CD4-positive, alpha-beta T cell treated with Interleukin-4 for 1 hour (primary cell): ENCODE measurements at regions not wholly inside any gene's neighbourhood (a gene's known extent, or its start where the extent isn't known, plus 50 kb on each side); places are given as distances from the start of the nearest gene placed in this dataset.
"Not testable (repeated sequence)": the region's sequence is repeated elsewhere in the genome, so short reads cannot be mapped to it uniquely, and the experiment has no call there.

ENCODE experiments used
- DNase-seq, 2 donors: peaks; one replicate each; pipeline ENCODE4 v3.0.0-alpha.2; 2020 to 2022

- DNase-seq = no peak
Measured at GRCh38 chr5:72587661-72588308, 80.6 kb upstream of the ZNF366 start.

- no peak for DNase-seq
Measured at GRCh38 chr5:72586788-72587530, 79.7 kb upstream of the ZNF366 start.

GRCh38 chr5:72584466-72584865 lies 77.3 kb upstream of the ZNF366 start:
- no peak for DNase-seq

GRCh38 chr5:72579290-72579689 lies 72.1 kb upstream of the ZNF366 start:
- not testable (repeated sequence) for DNase-seq

- no peak for DNase-seq
Measured at GRCh38 chr5:72572236-72572765, 65.1 kb upstream of the ZNF366 start.

GRCh38 chr5:72569408-72569944 lies 62.3 kb upstream of the ZNF366 start:
- DNase-seq = no peak

GRCh38 chr5:72566746-72567145 lies 59.5 kb upstream of the ZNF366 start:
- no peak for DNase-seq

- no peak for DNase-seq
Measured at GRCh38 chr5:72565513-72566289, 58.5 kb upstream of the ZNF366 start.

- no peak for DNase-seq
Measured at GRCh38 chr5:72562717-72563116, 55.5 kb upstream of the ZNF366 start.

GRCh38 chr5:72561148-72561972 lies 54.1 kb upstream of the ZNF366 start:
- no peak for DNase-seq

- no peak for DNase-seq
Measured at GRCh38 chr5:72559866-72560766, 52.9 kb upstream of the ZNF366 start.

- DNase-seq = no peak
Measured at GRCh38 chr5:72558383-72558782, 51.2 kb upstream of the ZNF366 start.

GRCh38 chr5:72558046-72558336 lies 50.8 kb upstream of the ZNF366 start:
- no peak for DNase-seq

- no peak for DNase-seq
Measured at GRCh38 chr5:72557167-72558045, 50.2 kb upstream of the ZNF366 start.
